ENCODE measurements at regions not wholly inside any gene's neighbourhood (a gene's known extent, or its start where the extent isn't known, plus 50 kb on each side); places are given as distances from the start of the nearest gene placed in this dataset.

DNA sequence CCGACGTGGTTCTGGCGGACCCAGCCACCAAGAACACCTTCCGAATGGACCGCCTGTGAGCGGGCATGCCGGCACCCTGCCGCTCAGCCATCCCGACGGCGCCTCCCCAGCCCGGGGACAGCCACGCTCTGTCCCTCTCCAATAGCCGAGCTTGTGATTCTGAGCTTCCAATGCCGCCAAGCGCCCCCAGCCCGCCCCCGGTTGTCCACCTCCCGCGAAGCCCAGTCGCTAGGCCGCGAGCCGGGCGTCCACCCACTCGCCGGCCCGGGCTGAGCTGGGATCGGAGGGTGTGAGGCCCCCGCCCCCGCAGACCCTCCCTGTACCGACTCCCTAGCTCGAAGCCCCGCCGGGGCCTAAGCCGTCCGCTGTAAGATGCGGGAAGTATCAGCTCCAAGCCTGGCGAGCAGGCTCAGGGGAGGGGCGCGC, 1195.1 kb upstream of the CHAC2 start:
- TF ChIP-seq, protein P1, sequence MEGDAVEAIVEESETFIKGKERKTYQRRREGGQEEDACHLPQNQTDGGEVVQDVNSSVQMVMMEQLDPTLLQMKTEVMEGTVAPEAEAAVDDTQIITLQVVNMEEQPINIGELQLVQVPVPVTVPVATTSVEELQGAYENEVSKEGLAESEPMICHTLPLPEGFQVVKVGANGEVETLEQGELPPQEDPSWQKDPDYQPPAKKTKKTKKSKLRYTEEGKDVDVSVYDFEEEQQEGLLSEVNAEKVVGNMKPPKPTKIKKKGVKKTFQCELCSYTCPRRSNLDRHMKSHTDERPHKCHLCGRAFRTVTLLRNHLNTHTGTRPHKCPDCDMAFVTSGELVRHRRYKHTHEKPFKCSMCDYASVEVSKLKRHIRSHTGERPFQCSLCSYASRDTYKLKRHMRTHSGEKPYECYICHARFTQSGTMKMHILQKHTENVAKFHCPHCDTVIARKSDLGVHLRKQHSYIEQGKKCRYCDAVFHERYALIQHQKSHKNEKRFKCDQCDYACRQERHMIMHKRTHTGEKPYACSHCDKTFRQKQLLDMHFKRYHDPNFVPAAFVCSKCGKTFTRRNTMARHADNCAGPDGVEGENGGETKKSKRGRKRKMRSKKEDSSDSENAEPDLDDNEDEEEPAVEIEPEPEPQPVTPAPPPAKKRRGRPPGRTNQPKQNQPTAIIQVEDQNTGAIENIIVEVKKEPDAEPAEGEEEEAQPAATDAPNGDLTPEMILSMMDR (IDR thresholded peaks at IDR 0.05), result no peak
- TF ChIP-seq POLR2A (IDR thresholded peaks at IDR 0.05; ENCODE audit: low read length) (no peak), CEBPB (IDR thresholded peaks at IDR 0.05) (no peak), JUNB (IDR thresholded peaks at IDR 0.05) (no peak), NR3C1 (IDR thresholded peaks at IDR 0.05) (no peak), NPAS2 (CRISPR knock-in tag; IDR thresholded peaks at IDR 0.05; ENCODE audit: borderline replicate concordance) (no peak), RAD21 (conservative IDR thresholded peaks at IDR 0.05 in 1 of 2, IDR thresholded peaks at IDR 0.05 in 1 of 2) (no peak), MAX (IDR thresholded peaks at IDR 0.05) (no peak), CHD4 (IDR thresholded peaks at IDR 0.05; ENCODE audit: borderline replicate concordance) (no peak), POLR2AphosphoS2 (conservative IDR thresholded peaks at IDR 0.05; ENCODE audit: low read length) (no peak), CBX8 (IDR thresholded peaks at IDR 0.05) (no peak), CHD2 (IDR thresholded peaks at IDR 0.05; ENCODE audit: low read length, partially characterized antibody) (no peak), TP53 (CRISPR knock-in tag; IDR thresholded peaks at IDR 0.05) (no peak)
- TF ChIP-seq, protein P2, sequence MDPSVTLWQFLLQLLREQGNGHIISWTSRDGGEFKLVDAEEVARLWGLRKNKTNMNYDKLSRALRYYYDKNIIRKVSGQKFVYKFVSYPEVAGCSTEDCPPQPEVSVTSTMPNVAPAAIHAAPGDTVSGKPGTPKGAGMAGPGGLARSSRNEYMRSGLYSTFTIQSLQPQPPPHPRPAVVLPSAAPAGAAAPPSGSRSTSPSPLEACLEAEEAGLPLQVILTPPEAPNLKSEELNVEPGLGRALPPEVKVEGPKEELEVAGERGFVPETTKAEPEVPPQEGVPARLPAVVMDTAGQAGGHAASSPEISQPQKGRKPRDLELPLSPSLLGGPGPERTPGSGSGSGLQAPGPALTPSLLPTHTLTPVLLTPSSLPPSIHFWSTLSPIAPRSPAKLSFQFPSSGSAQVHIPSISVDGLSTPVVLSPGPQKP (IDR thresholded peaks at IDR 0.05; ENCODE audit: low read depth, low read length), result no peak

All from A549 (cell line).